HG02610 (cell line): ENCODE measurements at regions not wholly inside any gene's neighbourhood (a gene's known extent, or its start where the extent isn't known, plus 50 kb on each side); places are given as distances from the start of the nearest gene placed in this dataset.
A peak's percentile ranks its signal among the peaks of the same experiment; 100 is the strongest.

Experiments
- ATAC-seq: cut with Tn5 transposase; IDR thresholded peaks from one replicate; pipeline ENCODE4 v1.9.1; 2021; ENCODE audit warnings: mild to moderate bottlenecking, moderate library complexity; ENCODE audit not compliant: unreplicated experiment

- no peak for ATAC-seq
Measured at GRCh38 chrX:39164212-39164611, 363.0 kb downstream of the MID1IP1 start.

- no peak for ATAC-seq
Measured at GRCh38 chrX:39165185-39165584, 363.9 kb downstream of the MID1IP1 start.

- no peak for ATAC-seq
Measured at GRCh38 chrX:39165773-39166172, 364.5 kb downstream of the MID1IP1 start.

- peak; percentile 61 for ATAC-seq
Measured at GRCh38 chrX:39167791-39168190, 366.5 kb downstream of the MID1IP1 start.

GRCh38 chrX:39168609-39169008 lies 367.4 kb downstream of the MID1IP1 start:
- ATAC-seq, result no peak

- no peak for ATAC-seq
Measured at GRCh38 chrX:39169976-39170375, 368.7 kb downstream of the MID1IP1 start.

GRCh38 chrX:39170464-39170863 lies 369.2 kb downstream of the MID1IP1 start:
- ATAC-seq, result peak; percentile 55

GRCh38 chrX:39171686-39172085 lies 370.4 kb downstream of the MID1IP1 start:
- ATAC-seq, result no peak

- ATAC-seq, result no peak
Measured at GRCh38 chrX:39174241-39174771, 373.0 kb downstream of the MID1IP1 start.

- ATAC-seq, result peak; percentile 58
Measured at GRCh38 chrX:39174772-39175417, 373.6 kb downstream of the MID1IP1 start.

GRCh38 chrX:39175418-39176057 lies 374.3 kb downstream of the MID1IP1 start:
- no peak for ATAC-seq

GRCh38 chrX:39176105-39176504 lies 374.8 kb downstream of the MID1IP1 start:
- no peak for ATAC-seq

GRCh38 chrX:39189431-39189830 lies 388.2 kb downstream of the MID1IP1 start:
- no peak for ATAC-seq

GRCh38 chrX:39194673-39195072 lies 393.4 kb downstream of the MID1IP1 start:
- ATAC-seq, result no peak

- no peak for ATAC-seq
Measured at GRCh38 chrX:39195156-39195555, 393.9 kb downstream of the MID1IP1 start.

GRCh38 chrX:39196192-39197102 lies 395.2 kb downstream of the MID1IP1 start:
- peak; percentile 95 for ATAC-seq

GRCh38 chrX:39199429-39199828 lies 398.2 kb downstream of the MID1IP1 start:
- ATAC-seq, result no peak

GRCh38 chrX:39201305-39201990 lies 400.2 kb downstream of the MID1IP1 start:
- no peak for ATAC-seq

- no peak for ATAC-seq
Measured at GRCh38 chrX:39202641-39203040, 401.4 kb downstream of the MID1IP1 start.

- ATAC-seq, result no peak
Measured at GRCh38 chrX:39203427-39203826, 402.2 kb downstream of the MID1IP1 start.

GRCh38 chrX:39204353-39204752 lies 403.1 kb downstream of the MID1IP1 start:
- ATAC-seq, result no peak
